ENCODE measurements at regions not wholly inside any gene's neighbourhood (a gene's known extent, or its start where the extent isn't known, plus 50 kb on each side); places are given as distances from the start of the nearest gene placed in this dataset.
"Not testable (repeated sequence)": the region's sequence is repeated elsewhere in the genome, so short reads cannot be mapped to it uniquely, and the experiment has no call there.

DNA sequence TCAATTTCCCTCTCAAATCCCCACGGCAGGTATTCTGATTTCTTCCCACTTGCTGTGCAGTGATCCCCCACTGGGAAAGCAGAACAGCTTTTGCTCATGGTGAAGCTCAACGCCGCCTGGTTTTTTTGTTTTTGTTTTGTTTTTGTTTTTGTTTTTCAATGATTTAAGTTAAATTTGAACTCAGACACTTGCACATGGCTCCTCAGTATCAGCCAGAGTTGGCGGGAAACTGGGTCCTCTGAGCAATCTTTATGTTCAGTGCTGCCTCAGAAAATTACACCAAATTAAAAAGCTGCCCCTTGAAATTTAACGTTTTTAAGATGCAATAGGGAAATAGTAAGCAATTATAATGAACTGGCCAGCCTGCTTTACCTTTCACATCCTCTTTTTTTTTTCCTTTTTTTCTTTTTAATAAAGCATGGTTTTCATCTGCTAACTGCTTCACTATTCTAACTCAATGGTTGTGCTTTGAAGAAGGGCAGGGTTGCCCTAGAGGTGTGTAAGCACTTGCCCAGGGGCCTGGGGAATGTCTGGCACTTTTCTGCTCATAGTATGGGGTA, 277.0 kb upstream of the HNRNPA3 start:
- no peak for DNase-seq (ENCODE audit: low read depth)
- no peak overlapping the region for H3K4me3 ChIP-seq (ENCODE audit: control insufficient read depth, low read depth, low read length)
- TF ChIP-seq, protein P1, sequence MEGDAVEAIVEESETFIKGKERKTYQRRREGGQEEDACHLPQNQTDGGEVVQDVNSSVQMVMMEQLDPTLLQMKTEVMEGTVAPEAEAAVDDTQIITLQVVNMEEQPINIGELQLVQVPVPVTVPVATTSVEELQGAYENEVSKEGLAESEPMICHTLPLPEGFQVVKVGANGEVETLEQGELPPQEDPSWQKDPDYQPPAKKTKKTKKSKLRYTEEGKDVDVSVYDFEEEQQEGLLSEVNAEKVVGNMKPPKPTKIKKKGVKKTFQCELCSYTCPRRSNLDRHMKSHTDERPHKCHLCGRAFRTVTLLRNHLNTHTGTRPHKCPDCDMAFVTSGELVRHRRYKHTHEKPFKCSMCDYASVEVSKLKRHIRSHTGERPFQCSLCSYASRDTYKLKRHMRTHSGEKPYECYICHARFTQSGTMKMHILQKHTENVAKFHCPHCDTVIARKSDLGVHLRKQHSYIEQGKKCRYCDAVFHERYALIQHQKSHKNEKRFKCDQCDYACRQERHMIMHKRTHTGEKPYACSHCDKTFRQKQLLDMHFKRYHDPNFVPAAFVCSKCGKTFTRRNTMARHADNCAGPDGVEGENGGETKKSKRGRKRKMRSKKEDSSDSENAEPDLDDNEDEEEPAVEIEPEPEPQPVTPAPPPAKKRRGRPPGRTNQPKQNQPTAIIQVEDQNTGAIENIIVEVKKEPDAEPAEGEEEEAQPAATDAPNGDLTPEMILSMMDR (conservative IDR thresholded peaks at IDR 0.05; ENCODE audit: control insufficient read depth, insufficient read depth, low read depth, low read length) = no peak

DNA sequence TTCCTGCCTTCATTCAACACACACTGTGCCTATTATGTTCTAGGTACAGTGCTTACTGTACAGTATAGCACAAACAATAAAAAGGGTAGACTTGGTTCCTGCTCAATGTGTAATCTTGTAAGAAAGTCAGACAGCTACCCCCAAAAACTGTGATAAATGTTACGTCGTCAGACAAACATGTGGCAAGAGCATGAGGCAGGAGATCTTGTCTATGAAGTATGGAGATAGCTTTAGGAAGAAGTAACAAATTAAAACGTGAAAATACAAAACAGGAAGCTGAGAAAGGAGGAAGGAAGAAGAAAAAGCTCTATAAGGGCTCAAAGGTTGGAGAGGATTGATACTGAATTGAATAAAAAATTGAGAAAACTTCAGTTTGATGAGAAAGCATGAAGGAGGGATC, 276.2 kb upstream of the HNRNPA3 start:
- DNase-seq (ENCODE audit: low read depth) = no peak
- TF ChIP-seq, protein P1 (conservative IDR thresholded peaks at IDR 0.05; ENCODE audit: control insufficient read depth, insufficient read depth, low read depth, low read length) = no peak
- H3K4me3 ChIP-seq (ENCODE audit: control insufficient read depth, low read depth, low read length) = no peak overlapping the region

DNA sequence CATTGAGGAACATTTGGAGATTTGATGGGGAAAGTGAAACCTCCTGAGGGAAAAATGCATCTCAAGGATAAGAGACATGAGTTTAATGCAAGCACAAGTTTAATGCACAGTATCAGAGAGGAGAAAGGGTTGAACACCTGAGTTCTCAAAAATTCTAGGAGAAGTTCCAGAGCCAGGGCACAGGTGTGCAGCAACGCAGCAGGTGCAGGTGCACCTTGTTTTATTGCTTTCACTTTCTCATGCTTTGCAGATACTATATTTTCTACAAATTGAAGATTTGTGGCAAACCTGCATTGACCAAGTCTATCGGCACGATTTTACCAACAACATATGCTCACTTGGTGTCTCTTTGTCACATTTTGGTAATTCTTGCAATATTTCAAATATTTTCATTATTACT, 267.6 kb upstream of the HNRNPA3 start:
- no peak overlapping the region for H3K4me3 ChIP-seq (ENCODE audit: control insufficient read depth, low read depth, low read length)
- DNase-seq (ENCODE audit: low read depth) = no peak
- TF ChIP-seq, protein P1 (conservative IDR thresholded peaks at IDR 0.05; ENCODE audit: control insufficient read depth, insufficient read depth, low read depth, low read length) = no peak

DNA sequence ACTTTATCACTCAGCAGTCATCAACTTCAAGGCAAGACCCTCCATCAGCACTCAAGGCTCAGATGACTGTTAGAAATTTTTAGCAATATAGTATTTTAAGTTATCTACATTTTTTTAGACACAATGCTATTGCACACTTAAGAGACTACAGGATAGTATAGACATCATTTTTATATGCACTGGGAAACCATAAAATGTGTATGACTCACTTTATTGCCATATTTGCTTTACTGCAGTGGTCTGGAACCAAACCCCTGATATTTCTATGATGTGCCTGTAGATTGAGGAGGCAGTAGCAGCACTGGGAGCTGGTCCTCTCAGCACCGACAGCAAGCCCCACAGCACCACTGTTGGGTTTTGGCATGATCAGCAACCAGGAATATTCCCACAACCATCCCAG, 264.8 kb upstream of the HNRNPA3 start:
- TF ChIP-seq, protein P1 (conservative IDR thresholded peaks at IDR 0.05; ENCODE audit: control insufficient read depth, insufficient read depth, low read depth, low read length) = no peak

DNA sequence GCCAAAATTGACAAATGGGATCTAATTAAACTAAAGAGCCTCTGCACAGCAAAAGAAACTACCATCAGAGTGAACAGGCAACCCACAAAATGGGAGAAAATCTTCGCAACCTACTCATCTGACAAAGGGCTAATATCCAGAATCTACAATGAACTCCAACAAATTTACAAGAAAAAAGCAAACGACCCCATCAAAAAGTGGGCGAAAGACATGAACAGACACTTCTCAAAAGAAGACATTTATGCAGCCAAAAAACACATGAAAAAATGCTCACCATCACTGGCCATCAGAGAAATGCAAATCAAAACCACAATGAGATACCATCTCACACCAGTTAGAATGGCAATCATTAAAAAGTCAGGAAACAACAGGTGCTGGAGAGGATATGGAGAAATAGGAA, 261.4 kb upstream of the HNRNPA3 start:
- DNase-seq (ENCODE audit: low read depth); H3K4me3 ChIP-seq (ENCODE audit: control insufficient read depth, low read depth, low read length): not testable (repeated sequence)

More for the DNA sequence above, 264.8 kb upstream of the HNRNPA3 start:
- no peak for DNase-seq (ENCODE audit: low read depth)
- H3K4me3 ChIP-seq (ENCODE audit: control insufficient read depth, low read depth, low read length) = no peak overlapping the region

DNA sequence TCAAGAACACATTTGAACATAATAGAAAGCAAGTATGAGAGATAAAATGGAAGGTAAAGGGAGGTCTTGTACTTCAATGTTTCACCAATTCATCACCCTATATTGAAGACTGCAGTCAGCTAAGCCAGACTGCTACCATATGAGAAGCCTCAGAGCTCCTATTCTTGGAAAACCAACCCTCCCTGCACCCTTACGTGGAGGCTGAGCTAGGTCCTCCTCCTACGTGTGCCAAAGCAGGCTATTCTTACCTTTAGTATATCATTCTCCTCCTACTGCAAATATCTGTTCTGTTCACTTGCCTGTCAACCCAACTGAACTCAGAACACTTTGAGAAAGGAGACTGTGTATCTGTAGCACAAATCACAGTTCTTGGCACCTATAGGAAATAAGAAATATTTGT, 255.8 kb upstream of the HNRNPA3 start:
- DNase-seq (ENCODE audit: low read depth) = no peak
- TF ChIP-seq, protein P1 (conservative IDR thresholded peaks at IDR 0.05; ENCODE audit: control insufficient read depth, insufficient read depth, low read depth, low read length) = no peak
- H3K4me3 ChIP-seq (ENCODE audit: control insufficient read depth, low read depth, low read length) = no peak overlapping the region

DNA sequence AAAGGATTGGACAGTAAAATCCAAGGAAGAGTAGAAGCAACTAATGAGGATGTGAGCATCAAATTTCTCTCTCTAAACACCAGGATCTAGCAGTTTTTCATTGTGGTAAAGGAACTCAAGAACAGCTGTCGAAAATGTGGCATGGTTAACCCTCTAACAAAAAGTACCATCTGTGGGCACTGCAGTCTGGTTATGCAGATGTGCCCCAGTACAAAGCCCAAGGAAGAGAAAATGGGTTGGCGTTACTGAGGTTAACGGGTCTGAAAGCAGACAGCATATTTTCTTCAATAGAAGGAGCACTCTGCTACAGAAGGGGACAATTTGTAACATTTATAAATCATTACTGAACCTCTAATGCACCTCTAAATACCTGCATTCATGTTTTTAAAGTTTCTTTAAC, 253.0 kb upstream of the HNRNPA3 start:
- no peak overlapping the region for H3K4me3 ChIP-seq (ENCODE audit: control insufficient read depth, low read depth, low read length)
- no peak for DNase-seq (ENCODE audit: low read depth)
- TF ChIP-seq, protein P1 (conservative IDR thresholded peaks at IDR 0.05; ENCODE audit: control insufficient read depth, insufficient read depth, low read depth, low read length) = no peak
